GM23248 (cell line): ENCODE measurements at regions not wholly inside any gene's neighbourhood (a gene's known extent, or its start where the extent isn't known, plus 50 kb on each side); places are given as distances from the start of the nearest gene placed in this dataset.
"Not testable (repeated sequence)": the region's sequence is repeated elsewhere in the genome, so short reads cannot be mapped to it uniquely, and the experiment has no call there.

Experiments
- EZH2 ChIP-seq: fragments of 200-600 bp; sonication (generic); IDR thresholded peaks from 2 replicates; pipeline ENCODE4 v1.6.1; 2018; ENCODE audit warnings: antibody characterized with exemption, mild to moderate bottlenecking; ENCODE audit not compliant: insufficient read depth, poor library complexity, severe bottlenecking
- EZH2phosphoT487 ChIP-seq: fragments of 200-600 bp; sonication (generic); IDR thresholded peaks from 2 replicates; pipeline ENCODE4 v1.6.1; 2018; ENCODE audit warnings: antibody characterized with exemption, moderate library complexity, mild to moderate bottlenecking, low read depth; ENCODE audit not compliant: insufficient read depth

- TF ChIP-seq EZH2phosphoT487, EZH2: not testable (repeated sequence)
These were observed 72.7 kb upstream of the ESRRB start for GRCh38 chr14:76303188-76303587.
